Fibroblast of the aortic adventitia (primary cell): ENCODE measurements at regions not wholly inside any gene's neighbourhood (a gene's known extent, or its start where the extent isn't known, plus 50 kb on each side); places are given as distances from the start of the nearest gene placed in this dataset.

Experiments used
- DNase-seq: peaks from one replicate; pipeline ENCODE4 v3.0.0-alpha.2; 2010; ENCODE audit warnings: low read depth
- H3K4me3 ChIP-seq: 2 replicates; pipeline ENCODE4 v1.5.1; 2011; ENCODE audit warnings: low read depth, mild to moderate bottlenecking, control low read depth, low read length, moderate library complexity
- TF ChIP-seq, protein P1 (sequence below): IDR thresholded peaks from 2 replicates; pipeline ENCODE4 v1.5.1; 2011; ENCODE audit warnings: mild to moderate bottlenecking, low read length, control low read depth, inconsistent platforms; ENCODE audit not compliant: insufficient read depth

- TF ChIP-seq, protein P1, sequence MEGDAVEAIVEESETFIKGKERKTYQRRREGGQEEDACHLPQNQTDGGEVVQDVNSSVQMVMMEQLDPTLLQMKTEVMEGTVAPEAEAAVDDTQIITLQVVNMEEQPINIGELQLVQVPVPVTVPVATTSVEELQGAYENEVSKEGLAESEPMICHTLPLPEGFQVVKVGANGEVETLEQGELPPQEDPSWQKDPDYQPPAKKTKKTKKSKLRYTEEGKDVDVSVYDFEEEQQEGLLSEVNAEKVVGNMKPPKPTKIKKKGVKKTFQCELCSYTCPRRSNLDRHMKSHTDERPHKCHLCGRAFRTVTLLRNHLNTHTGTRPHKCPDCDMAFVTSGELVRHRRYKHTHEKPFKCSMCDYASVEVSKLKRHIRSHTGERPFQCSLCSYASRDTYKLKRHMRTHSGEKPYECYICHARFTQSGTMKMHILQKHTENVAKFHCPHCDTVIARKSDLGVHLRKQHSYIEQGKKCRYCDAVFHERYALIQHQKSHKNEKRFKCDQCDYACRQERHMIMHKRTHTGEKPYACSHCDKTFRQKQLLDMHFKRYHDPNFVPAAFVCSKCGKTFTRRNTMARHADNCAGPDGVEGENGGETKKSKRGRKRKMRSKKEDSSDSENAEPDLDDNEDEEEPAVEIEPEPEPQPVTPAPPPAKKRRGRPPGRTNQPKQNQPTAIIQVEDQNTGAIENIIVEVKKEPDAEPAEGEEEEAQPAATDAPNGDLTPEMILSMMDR = no peak
- H3K4me3 ChIP-seq = no peak overlapping the region
- no peak for DNase-seq
These were observed 54.8 kb upstream of the DLG1 start for GRCh38 chr3:197353001-197353866.

DNA sequence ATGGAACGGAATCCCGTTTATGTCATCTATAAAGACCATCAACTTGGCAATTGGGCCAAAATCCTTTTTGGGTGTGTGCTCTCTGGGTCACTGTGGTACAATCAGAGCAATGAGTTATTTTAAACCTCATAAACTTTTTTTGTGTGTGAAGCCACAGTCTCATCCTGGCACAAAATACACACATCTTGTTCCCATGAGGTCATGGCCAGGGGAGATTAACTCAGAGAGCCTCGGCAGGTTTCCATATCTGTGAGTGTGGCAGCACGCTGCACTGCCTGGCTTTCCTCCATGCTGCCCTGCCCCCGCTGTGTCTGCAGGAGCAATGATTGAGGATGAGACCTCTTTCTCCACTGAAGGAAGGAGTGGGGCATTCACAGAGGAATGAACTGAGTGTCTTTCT is 54.0 kb upstream of the DLG1 start:
- no peak overlapping the region for H3K4me3 ChIP-seq
- peak; percentile 70 for DNase-seq
- TF ChIP-seq, protein P1 = no peak

- DNase-seq = no peak
- H3K4me3 ChIP-seq = no peak overlapping the region
- TF ChIP-seq, protein P1 = no peak
These were observed 52.0 kb upstream of the DLG1 start for GRCh38 chr3:197350446-197350845.

DNA sequence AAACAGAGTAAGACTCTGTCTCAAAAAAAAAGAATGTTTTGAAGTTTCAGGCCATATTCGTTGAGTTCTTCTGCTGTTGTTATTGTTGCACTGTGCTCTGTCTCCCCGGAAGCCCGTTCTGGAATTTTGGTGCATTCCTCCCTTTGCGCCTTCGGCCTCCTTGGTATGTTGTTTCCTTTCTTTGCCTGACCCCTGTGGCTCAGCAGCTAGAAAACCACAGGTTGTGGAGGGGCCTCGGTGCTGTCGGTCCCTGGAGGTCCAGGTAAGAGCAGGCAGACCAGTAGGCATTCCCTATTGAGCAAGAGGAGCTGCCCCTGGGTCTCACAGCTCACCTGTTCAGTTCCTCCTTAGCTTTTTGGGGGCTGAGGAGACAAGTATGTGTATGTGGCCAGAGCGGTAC is 51.0 kb upstream of the DLG1 start:
- H3K4me3 ChIP-seq = no peak overlapping the region
- DNase-seq = no peak
- TF ChIP-seq, protein P1 = no peak
